ENCODE measurements at regions not wholly inside any gene's neighbourhood (a gene's known extent, or its start where the extent isn't known, plus 50 kb on each side); places are given as distances from the start of the nearest gene placed in this dataset.

DNA sequence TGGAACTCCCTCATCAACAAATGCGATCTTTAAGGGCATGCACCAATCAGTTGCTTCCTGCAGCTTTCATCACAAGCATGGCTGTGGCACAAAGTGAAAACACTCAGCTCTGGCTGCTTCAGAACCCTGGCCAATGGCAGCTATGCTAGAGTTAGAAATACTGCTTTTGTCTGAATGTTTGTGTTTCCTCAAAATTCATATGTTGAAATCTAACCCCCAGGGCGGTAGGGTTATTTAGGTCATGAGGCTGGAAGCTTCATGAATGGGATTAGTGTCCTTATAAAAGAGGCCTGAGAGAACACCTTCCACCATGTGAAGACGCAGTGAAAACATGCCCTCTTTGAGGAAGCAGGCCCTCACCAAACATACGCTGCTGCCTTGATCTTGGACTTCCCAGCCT is 453.9 kb downstream of the SNAPC1 start:
- Mint-ChIP-seq H3K27ac (no peak overlapping the region), H3K4me1 (no peaks in the 10 kb centered on the region), H3K4me3 (no peak overlapping the region), H3K36me3 (no peaks in the 10 kb centered on the region), H3K27me3 (ENCODE audit: insufficient read depth, low read depth) (no peaks in the 10 kb centered on the region), H3K9me3 (no peaks in the 10 kb centered on the region)
- H3K9ac ChIP-seq, result no peak overlapping the region
- H3K27ac ChIP-seq, result no peak overlapping the region
- H3K4me3 ChIP-seq, result no peak overlapping the region
- no peaks in the 10 kb centered on the region for H3F3A ChIP-seq (ENCODE audit: low read depth)
- no peaks in the 10 kb centered on the region for H3K79me2 ChIP-seq (ENCODE audit: low read depth)
- no peak for DNase-seq (ENCODE audit: low spot score)
- no peaks in the 10 kb centered on the region for H3K4me1 ChIP-seq
- TF ChIP-seq, protein P1, sequence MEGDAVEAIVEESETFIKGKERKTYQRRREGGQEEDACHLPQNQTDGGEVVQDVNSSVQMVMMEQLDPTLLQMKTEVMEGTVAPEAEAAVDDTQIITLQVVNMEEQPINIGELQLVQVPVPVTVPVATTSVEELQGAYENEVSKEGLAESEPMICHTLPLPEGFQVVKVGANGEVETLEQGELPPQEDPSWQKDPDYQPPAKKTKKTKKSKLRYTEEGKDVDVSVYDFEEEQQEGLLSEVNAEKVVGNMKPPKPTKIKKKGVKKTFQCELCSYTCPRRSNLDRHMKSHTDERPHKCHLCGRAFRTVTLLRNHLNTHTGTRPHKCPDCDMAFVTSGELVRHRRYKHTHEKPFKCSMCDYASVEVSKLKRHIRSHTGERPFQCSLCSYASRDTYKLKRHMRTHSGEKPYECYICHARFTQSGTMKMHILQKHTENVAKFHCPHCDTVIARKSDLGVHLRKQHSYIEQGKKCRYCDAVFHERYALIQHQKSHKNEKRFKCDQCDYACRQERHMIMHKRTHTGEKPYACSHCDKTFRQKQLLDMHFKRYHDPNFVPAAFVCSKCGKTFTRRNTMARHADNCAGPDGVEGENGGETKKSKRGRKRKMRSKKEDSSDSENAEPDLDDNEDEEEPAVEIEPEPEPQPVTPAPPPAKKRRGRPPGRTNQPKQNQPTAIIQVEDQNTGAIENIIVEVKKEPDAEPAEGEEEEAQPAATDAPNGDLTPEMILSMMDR (IDR thresholded peaks at IDR 0.05), result no peak
- TF ChIP-seq EZH2 (IDR thresholded peaks at IDR 0.05) (no peak), EZH2phosphoT487 (IDR thresholded peaks at IDR 0.05) (no peak)
- no peaks in the 10 kb centered on the region for H3K9me3 ChIP-seq (ENCODE audit: low read depth)
- no peaks in the 10 kb centered on the region for H3K36me3 ChIP-seq
- no peaks in the 10 kb centered on the region for H4K20me1 ChIP-seq (ENCODE audit: low read depth)
- no peaks in the 10 kb centered on the region for H3K27me3 ChIP-seq
- no peak overlapping the region for H3K4me2 ChIP-seq
- no peak overlapping the region for H2AFZ ChIP-seq (replicated peaks)

DNA sequence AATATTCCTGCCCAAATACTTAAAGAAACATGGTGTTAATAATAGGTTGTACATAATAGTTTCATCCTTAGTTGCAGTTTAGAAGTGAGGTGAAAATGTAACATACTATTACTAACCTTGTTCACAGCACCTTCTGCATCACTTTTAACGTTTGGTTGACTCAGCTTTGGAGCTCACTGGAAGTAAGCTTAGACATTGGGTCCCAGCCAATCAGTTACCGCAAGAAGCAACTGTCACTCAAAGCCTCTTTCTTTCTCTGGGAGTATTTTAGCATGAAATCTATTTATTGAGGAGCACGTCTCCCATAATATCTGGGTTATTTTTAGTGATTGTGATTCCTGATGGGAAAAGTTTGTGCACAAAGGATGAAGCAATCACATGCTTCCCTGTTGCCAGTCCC is 472.6 kb downstream of the SNAPC1 start:
- Mint-ChIP-seq H3K9me3 (peaks cover 17% of the 10 kb centered on the region), H3K27me3 (ENCODE audit: insufficient read depth, low read depth) (no peaks in the 10 kb centered on the region), H3K36me3 (no peaks in the 10 kb centered on the region), H3K27ac (no peak overlapping the region), H3K4me1 (no peaks in the 10 kb centered on the region), H3K4me3 (no peak overlapping the region)
- Histone ChIP-seq H4K20me1 (ENCODE audit: low read depth) (no peaks in the 10 kb centered on the region), H3K4me3 (no peak overlapping the region), H3K27ac (no peak overlapping the region), H3F3A (ENCODE audit: low read depth) (no peaks in the 10 kb centered on the region), H3K79me2 (ENCODE audit: low read depth) (no peaks in the 10 kb centered on the region), H3K27me3 (no peaks in the 10 kb centered on the region), H3K9me3 (ENCODE audit: low read depth) (peaks cover 8% of the 10 kb centered on the region), H3K4me1 (no peaks in the 10 kb centered on the region), H3K36me3 (no peaks in the 10 kb centered on the region), H2AFZ (replicated peaks) (no peak overlapping the region), H3K9ac (no peak overlapping the region), H3K4me2 (no peak overlapping the region)
- TF ChIP-seq EZH2phosphoT487 (IDR thresholded peaks at IDR 0.05) (no peak), EZH2 (IDR thresholded peaks at IDR 0.05) (no peak)
- TF ChIP-seq, protein P1 (IDR thresholded peaks at IDR 0.05), result no peak
- DNase-seq (ENCODE audit: low spot score), result no peak

DNA sequence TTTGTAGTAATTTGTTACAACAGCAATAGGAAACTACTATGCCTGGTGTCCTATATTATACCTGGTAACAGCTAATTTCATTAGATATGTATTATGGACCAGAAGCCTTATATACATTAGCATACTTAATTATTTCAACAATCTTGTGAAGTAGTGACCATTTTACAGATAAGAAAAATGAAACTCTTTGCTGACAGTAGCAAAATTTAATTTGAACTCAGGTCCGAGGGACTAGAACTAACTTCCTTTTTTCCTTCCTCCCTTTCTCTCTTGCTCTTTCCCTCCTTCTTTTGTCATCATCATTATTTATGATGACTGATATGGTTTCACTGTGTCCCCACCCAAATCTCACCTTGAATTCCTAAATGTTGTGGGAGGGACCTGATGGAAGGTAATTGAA is 482.0 kb downstream of the SNAPC1 start:
- H3K4me3 Mint-ChIP-seq, result no peak overlapping the region
- no peaks in the 10 kb centered on the region for H3K27me3 ChIP-seq
- DNase-seq (ENCODE audit: low spot score), result no peak
- H4K20me1 ChIP-seq (ENCODE audit: low read depth), result no peaks in the 10 kb centered on the region
- no peak overlapping the region for H3K27ac Mint-ChIP-seq
- H3K27ac ChIP-seq, result no peak overlapping the region
- H3K36me3 Mint-ChIP-seq, result no peaks in the 10 kb centered on the region
- H3K4me2 ChIP-seq, result no peak overlapping the region
- peaks cover 9% of the 10 kb centered on the region for H3K9me3 Mint-ChIP-seq
- no peaks in the 10 kb centered on the region for H3K9me3 ChIP-seq (ENCODE audit: low read depth)
- no peaks in the 10 kb centered on the region for H3K79me2 ChIP-seq (ENCODE audit: low read depth)
- no peak overlapping the region for H2AFZ ChIP-seq (replicated peaks)
- TF ChIP-seq EZH2phosphoT487 (IDR thresholded peaks at IDR 0.05) (no peak), EZH2 (IDR thresholded peaks at IDR 0.05) (no peak)
- TF ChIP-seq, protein P1 (IDR thresholded peaks at IDR 0.05), result no peak
- H3K4me3 ChIP-seq, result no peak overlapping the region
- no peaks in the 10 kb centered on the region for H3K27me3 Mint-ChIP-seq (ENCODE audit: insufficient read depth, low read depth)
- no peaks in the 10 kb centered on the region for H3K4me1 ChIP-seq
- H3K4me1 Mint-ChIP-seq, result no peaks in the 10 kb centered on the region
- no peaks in the 10 kb centered on the region for H3F3A ChIP-seq (ENCODE audit: low read depth)
- no peak overlapping the region for H3K9ac ChIP-seq
- no peaks in the 10 kb centered on the region for H3K36me3 ChIP-seq

DNA sequence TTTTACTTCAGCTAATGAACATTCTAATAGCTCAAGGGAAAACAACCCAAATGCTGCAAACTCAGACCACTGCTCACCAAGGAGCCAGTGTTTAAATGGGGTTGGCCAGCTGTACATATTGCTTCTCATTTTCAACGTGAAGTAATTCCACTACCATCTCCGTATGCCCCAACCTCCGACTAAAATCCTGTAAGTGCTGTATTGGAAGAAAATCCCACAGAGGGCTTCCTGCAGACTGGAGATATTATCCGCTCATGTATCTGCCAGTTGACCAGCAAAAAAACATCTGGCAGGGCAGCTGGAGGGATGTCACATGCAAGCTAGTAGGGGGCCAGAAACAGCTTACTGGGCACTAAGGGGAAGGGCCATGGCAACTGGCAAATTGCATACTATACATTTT is 485.0 kb downstream of the SNAPC1 start:
- Mint-ChIP-seq H3K4me3 (no peak overlapping the region), H3K27me3 (ENCODE audit: insufficient read depth, low read depth) (no peaks in the 10 kb centered on the region), H3K36me3 (no peaks in the 10 kb centered on the region), H3K27ac (no peak overlapping the region), H3K4me1 (peaks cover 4% of the 10 kb centered on the region), H3K9me3 (peaks cover 9% of the 10 kb centered on the region)
- no peaks in the 10 kb centered on the region for H3K79me2 ChIP-seq (ENCODE audit: low read depth)
- no peak overlapping the region for H2AFZ ChIP-seq (replicated peaks)
- no peak overlapping the region for H3K9ac ChIP-seq
- no peak for TF ChIP-seq EZH2 (IDR thresholded peaks at IDR 0.05)
- TF ChIP-seq, protein P1 (IDR thresholded peaks at IDR 0.05), result no peak
- TF ChIP-seq EZH2phosphoT487 (IDR thresholded peaks at IDR 0.05), result no peak
- no peaks in the 10 kb centered on the region for H3K9me3 ChIP-seq (ENCODE audit: low read depth)
- DNase-seq (ENCODE audit: low spot score), result no peak
- H3K4me3 ChIP-seq, result no peak overlapping the region
- no peaks in the 10 kb centered on the region for H3K36me3 ChIP-seq
- H3K27me3 ChIP-seq, result no peaks in the 10 kb centered on the region
- H3K27ac ChIP-seq, result no peak overlapping the region
- no peak overlapping the region for H3K4me2 ChIP-seq
- no peaks in the 10 kb centered on the region for H3F3A ChIP-seq (ENCODE audit: low read depth)
- peaks cover 1% of the 10 kb centered on the region for H3K4me1 ChIP-seq
- no peaks in the 10 kb centered on the region for H4K20me1 ChIP-seq (ENCODE audit: low read depth)

Measured in neural progenitor cell (in vitro differentiated cells).